OCI-LY7 (cell line): ENCODE measurements at regions not wholly inside any gene's neighbourhood (a gene's known extent, or its start where the extent isn't known, plus 50 kb on each side); places are given as distances from the start of the nearest gene placed in this dataset.

Experiments
- EZH2phosphoT487 ChIP-seq: fragments of 200-600 bp; sonication (generic); IDR thresholded peaks from 2 replicates; pipeline ENCODE4 v1.6.1; 2018; ENCODE audit warnings: low read depth, borderline replicate concordance, mild to moderate bottlenecking, mixed run types, antibody characterized with exemption, low read length, moderate library complexity, mixed read lengths
- TF ChIP-seq, protein P1 (sequence below): fragments of 200-600 bp; sonication (generic); conservative IDR thresholded peaks from 2 replicates; pipeline ENCODE4 v1.5.1; 2014; ENCODE audit warnings: mild to moderate bottlenecking, antibody characterized with exemption, low read length, moderate library complexity, mixed read lengths

GRCh38 chr17:65447823-65448222 lies 113.6 kb downstream of the AXIN2 start:
- TF ChIP-seq, protein P1, sequence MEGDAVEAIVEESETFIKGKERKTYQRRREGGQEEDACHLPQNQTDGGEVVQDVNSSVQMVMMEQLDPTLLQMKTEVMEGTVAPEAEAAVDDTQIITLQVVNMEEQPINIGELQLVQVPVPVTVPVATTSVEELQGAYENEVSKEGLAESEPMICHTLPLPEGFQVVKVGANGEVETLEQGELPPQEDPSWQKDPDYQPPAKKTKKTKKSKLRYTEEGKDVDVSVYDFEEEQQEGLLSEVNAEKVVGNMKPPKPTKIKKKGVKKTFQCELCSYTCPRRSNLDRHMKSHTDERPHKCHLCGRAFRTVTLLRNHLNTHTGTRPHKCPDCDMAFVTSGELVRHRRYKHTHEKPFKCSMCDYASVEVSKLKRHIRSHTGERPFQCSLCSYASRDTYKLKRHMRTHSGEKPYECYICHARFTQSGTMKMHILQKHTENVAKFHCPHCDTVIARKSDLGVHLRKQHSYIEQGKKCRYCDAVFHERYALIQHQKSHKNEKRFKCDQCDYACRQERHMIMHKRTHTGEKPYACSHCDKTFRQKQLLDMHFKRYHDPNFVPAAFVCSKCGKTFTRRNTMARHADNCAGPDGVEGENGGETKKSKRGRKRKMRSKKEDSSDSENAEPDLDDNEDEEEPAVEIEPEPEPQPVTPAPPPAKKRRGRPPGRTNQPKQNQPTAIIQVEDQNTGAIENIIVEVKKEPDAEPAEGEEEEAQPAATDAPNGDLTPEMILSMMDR: no peak
- TF ChIP-seq EZH2phosphoT487: no peak
